ENCODE measurements at regions not wholly inside any gene's neighbourhood (a gene's known extent, or its start where the extent isn't known, plus 50 kb on each side); places are given as distances from the start of the nearest gene placed in this dataset.

DNA sequence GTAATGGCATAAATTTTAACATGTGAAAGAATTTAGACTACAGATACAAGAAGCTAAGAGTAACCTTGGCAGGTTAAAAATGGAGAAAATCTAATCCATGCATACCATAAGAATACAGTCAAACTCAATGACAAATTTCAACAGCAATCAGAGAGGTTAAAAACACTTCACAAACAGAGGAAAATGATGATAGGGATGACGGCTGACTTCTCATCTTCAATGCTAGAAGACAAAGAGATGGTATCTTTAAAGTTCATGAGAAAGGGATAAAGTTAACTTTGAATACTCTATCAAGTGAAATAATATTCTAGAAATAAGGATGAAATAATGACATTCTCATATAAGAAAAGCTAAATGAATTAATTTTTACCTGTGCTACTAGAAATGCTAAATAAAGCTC is 1130.2 kb upstream of the MIR17HG start:
- no peak for DNase-seq (ENCODE audit: low spot score)

DNA sequence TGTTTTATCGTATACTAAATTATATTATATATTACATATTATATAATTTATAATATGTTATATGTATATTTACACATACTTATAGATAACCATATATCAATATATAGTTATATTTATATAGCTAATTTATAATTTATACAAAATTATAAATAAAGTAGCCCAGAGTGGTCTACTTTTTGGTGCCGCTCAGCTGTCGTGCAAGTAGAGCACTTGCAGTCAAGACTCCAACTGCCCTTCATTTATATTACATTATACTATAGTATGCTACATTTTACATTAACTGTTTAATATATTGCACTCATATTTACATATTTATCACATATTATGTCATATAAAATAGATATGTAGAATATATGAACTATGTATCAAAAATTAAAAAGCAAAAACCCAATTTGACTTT is 1124.7 kb upstream of the MIR17HG start:
- no peak for DNase-seq (ENCODE audit: low spot score)
- TF ChIP-seq, protein P1, sequence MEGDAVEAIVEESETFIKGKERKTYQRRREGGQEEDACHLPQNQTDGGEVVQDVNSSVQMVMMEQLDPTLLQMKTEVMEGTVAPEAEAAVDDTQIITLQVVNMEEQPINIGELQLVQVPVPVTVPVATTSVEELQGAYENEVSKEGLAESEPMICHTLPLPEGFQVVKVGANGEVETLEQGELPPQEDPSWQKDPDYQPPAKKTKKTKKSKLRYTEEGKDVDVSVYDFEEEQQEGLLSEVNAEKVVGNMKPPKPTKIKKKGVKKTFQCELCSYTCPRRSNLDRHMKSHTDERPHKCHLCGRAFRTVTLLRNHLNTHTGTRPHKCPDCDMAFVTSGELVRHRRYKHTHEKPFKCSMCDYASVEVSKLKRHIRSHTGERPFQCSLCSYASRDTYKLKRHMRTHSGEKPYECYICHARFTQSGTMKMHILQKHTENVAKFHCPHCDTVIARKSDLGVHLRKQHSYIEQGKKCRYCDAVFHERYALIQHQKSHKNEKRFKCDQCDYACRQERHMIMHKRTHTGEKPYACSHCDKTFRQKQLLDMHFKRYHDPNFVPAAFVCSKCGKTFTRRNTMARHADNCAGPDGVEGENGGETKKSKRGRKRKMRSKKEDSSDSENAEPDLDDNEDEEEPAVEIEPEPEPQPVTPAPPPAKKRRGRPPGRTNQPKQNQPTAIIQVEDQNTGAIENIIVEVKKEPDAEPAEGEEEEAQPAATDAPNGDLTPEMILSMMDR (IDR thresholded peaks at IDR 0.05; ENCODE audit: extremely low read depth, missing control alignments) = no peak

More for the DNA sequence above, 1130.2 kb upstream of the MIR17HG start:
- TF ChIP-seq, protein P1 (IDR thresholded peaks at IDR 0.05; ENCODE audit: extremely low read depth, missing control alignments) = no peak

DNA sequence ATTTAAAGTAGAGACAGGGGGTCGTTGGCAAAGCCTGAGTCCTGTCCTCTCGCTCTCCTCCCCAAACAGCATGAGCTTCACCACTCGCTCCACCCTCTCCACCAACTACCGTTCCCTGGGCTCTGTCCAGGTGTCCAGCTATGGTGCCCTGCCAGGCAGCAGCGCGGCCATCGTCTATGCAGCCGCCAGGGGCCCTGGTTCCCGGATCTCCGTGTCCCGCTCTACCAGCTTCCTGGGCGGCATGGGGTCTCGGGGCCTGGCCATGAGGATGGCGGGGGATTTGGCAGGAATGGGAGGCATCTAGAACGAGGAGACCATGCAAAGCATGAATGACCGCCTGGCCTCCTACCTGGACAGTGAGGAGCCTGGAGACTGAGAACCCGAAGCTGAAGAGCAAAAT is 1117.2 kb upstream of the MIR17HG start:
- no peak for DNase-seq (ENCODE audit: low spot score)
- TF ChIP-seq, protein P1 (IDR thresholded peaks at IDR 0.05; ENCODE audit: extremely low read depth, missing control alignments) = no peak

DNA sequence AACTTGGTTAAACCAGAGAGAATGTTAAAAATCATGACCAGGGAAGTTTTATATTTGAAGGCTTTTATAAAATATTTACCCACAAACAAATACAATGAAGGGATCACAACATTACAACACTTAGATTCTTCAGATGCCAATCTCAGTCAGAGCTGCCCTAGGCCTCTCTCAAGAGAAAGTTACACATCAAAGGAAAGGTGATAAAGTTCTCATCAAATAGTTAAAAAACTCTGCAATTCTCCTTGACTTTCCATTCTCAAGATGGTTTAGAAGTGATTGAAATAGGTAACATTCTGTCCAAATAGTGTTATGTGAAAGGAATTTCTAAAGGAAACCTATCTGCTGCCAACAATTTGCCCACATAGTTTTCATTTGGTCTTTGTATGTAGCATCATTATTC is 1115.2 kb upstream of the MIR17HG start:
- DNase-seq (ENCODE audit: low spot score) = no peak

DNA sequence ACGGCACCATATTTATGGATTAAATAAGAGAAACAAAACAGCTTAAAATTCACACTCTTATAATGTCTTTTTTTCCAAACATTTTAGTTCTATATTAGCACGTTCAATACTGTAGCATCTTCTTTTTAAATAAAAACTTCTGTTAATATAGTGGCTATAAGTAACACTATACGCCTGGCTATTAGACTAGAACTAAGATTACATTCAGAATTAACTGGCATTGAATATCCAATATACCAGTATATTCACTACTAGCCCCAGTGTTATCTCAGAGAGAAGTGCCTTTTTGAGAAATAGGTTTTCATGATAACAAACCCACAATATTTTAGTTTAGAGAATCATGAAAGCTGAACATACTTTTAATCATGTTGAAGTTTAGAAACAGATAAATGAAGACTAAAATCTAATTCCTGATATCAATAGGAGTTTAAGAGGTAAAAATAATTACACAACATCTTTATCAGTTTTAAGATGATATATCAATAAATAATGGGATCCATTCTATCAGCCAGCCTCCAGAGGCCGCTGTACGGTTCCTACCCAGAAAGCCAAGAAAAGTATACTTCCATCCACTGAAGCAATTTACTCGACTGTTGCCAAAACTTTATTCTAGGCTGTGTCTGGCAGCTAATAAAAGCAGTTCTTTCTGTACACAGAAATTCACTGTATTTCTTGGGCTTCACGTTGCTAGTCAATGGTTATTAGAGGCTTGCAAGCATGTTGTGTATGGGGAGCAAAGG is 1113.4 kb upstream of the MIR17HG start:
- no peak for DNase-seq (ENCODE audit: low spot score)
- TF ChIP-seq, protein P1 (IDR thresholded peaks at IDR 0.05; ENCODE audit: extremely low read depth, missing control alignments) = no peak

More for the DNA sequence above, 1115.2 kb upstream of the MIR17HG start:
- TF ChIP-seq, protein P1 (IDR thresholded peaks at IDR 0.05; ENCODE audit: extremely low read depth, missing control alignments) = no peak

DNA sequence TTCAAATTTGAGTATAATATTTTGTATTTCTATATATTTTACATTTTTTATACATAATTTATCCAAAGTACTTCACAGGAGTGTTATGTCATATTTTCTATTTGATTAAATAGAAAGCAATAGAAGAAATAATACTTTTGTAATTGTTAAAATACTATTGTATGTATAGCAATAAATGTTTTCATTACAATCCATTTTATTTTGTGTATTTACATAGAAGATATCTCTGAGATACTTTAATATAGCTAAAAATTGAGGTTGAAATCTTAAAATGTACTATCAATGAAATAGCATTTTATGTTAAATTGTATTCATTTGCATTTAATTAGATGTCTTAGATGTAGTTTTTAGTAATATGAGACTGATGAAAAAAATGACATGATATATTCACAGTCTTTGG is 1109.6 kb upstream of the MIR17HG start:
- no peak for DNase-seq (ENCODE audit: low spot score)

DNA sequence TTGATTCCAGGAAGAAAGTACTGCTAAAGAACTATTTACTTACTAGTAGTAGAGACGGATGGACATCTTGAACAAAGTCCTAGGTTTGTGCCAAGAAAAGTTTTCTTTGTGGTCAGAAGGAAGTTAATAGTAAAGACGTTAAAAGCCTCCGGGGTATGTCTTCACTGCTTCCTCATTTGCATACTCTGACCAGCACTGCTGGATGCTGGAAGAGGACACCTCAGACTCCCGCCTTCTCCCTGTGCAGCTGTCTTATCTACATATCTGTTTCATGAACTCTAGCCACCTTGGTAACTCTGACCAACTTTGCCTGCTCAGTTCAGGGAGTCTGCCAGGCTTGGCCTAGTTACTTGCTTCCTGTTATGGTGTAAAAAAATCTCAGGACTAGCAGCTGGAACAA is 1109.1 kb upstream of the MIR17HG start:
- TF ChIP-seq, protein P1 (IDR thresholded peaks at IDR 0.05; ENCODE audit: extremely low read depth, missing control alignments) = no peak
- DNase-seq (ENCODE audit: low spot score) = no peak

More for the DNA sequence above, 1109.6 kb upstream of the MIR17HG start:
- TF ChIP-seq, protein P1 (IDR thresholded peaks at IDR 0.05; ENCODE audit: extremely low read depth, missing control alignments) = no peak
